ENCODE measurements at regions not wholly inside any gene's neighbourhood (a gene's known extent, or its start where the extent isn't known, plus 50 kb on each side); places are given as distances from the start of the nearest gene placed in this dataset.
"Not testable (repeated sequence)": the region's sequence is repeated elsewhere in the genome, so short reads cannot be mapped to it uniquely, and the experiment has no call there.

GRCh38 chr6:48641544-48641943, 530.5 kb upstream of the PTCHD4 start:
- DNase-seq (ENCODE audit: low read depth in 2 of 3, low spot score in 2 of 3) = no peak

- DNase-seq (ENCODE audit: low read depth in 2 of 3, low spot score in 2 of 3) = not testable (repeated sequence)
Measured at GRCh38 chr6:48638796-48639195, 527.8 kb upstream of the PTCHD4 start.

GRCh38 chr6:48630511-48630910, 519.5 kb upstream of the PTCHD4 start:
- no peak for DNase-seq (ENCODE audit: low read depth in 2 of 3, low spot score in 2 of 3)

- no peak for DNase-seq (ENCODE audit: low read depth in 2 of 3, low spot score in 2 of 3)
Measured at GRCh38 chr6:48628316-48628715, 517.3 kb upstream of the PTCHD4 start.

GRCh38 chr6:48626421-48626820, 515.4 kb upstream of the PTCHD4 start:
- DNase-seq (ENCODE audit: low read depth in 2 of 3, low spot score in 2 of 3) = no peak

GRCh38 chr6:48624631-48625030, 513.6 kb upstream of the PTCHD4 start:
- DNase-seq (ENCODE audit: low read depth in 2 of 3, low spot score in 2 of 3) = no peak

GRCh38 chr6:48619771-48620170, 508.8 kb upstream of the PTCHD4 start:
- no peak for DNase-seq (ENCODE audit: low read depth in 2 of 3, low spot score in 2 of 3)

GRCh38 chr6:48615041-48615440, 504.0 kb upstream of the PTCHD4 start:
- no peak for DNase-seq (ENCODE audit: low read depth in 2 of 3, low spot score in 2 of 3)

- no peak for DNase-seq (ENCODE audit: low read depth in 2 of 3, low spot score in 2 of 3)
Measured at GRCh38 chr6:48614326-48614725, 503.3 kb upstream of the PTCHD4 start.

GRCh38 chr6:48613231-48613949, 502.4 kb upstream of the PTCHD4 start:
- DNase-seq (ENCODE audit: low read depth in 2 of 3, low spot score in 2 of 3) = no peak

GRCh38 chr6:48611332-48611731, 500.3 kb upstream of the PTCHD4 start:
- no peak for DNase-seq (ENCODE audit: low read depth in 2 of 3, low spot score in 2 of 3)

GRCh38 chr6:48610846-48611245, 499.8 kb upstream of the PTCHD4 start:
- DNase-seq (ENCODE audit: low read depth in 2 of 3, low spot score in 2 of 3) = no peak

GRCh38 chr6:48606618-48607017, 495.6 kb upstream of the PTCHD4 start:
- DNase-seq (ENCODE audit: low read depth in 2 of 3, low spot score in 2 of 3) = no peak

GRCh38 chr6:48597951-48598350, 487.0 kb upstream of the PTCHD4 start:
- no peak for DNase-seq (ENCODE audit: low read depth in 2 of 3, low spot score in 2 of 3)

GRCh38 chr6:48596830-48597229, 485.8 kb upstream of the PTCHD4 start:
- no peak for DNase-seq (ENCODE audit: low read depth in 2 of 3, low spot score in 2 of 3)

- DNase-seq (ENCODE audit: low read depth in 2 of 3, low spot score in 2 of 3) = not testable (repeated sequence)
Measured at GRCh38 chr6:48591158-48591557, 480.2 kb upstream of the PTCHD4 start.

- no peak for DNase-seq (ENCODE audit: low read depth in 2 of 3, low spot score in 2 of 3)
Measured at GRCh38 chr6:48584846-48585245, 473.8 kb upstream of the PTCHD4 start.

GRCh38 chr6:48570656-48571055, 459.7 kb upstream of the PTCHD4 start:
- DNase-seq (ENCODE audit: low read depth in 2 of 3, low spot score in 2 of 3) = no peak

- no peak for DNase-seq (ENCODE audit: low read depth in 2 of 3, low spot score in 2 of 3)
Measured at GRCh38 chr6:48568856-48569255, 457.9 kb upstream of the PTCHD4 start.

- DNase-seq (ENCODE audit: low read depth in 2 of 3, low spot score in 2 of 3) = no peak
Measured at GRCh38 chr6:48567016-48567415, 456.0 kb upstream of the PTCHD4 start.

GRCh38 chr6:48564036-48564820, 453.2 kb upstream of the PTCHD4 start:
- DNase-seq (ENCODE audit: low read depth in 2 of 3, low spot score in 2 of 3) = no peak

- DNase-seq (ENCODE audit: low read depth in 2 of 3, low spot score in 2 of 3) = no peak
Measured at GRCh38 chr6:48563433-48563832, 452.4 kb upstream of the PTCHD4 start.

Data from hematopoietic multipotent progenitor cell (in vitro differentiated cells).